Upper lobe of left lung (tissue), 6 donors: ENCODE measurements at regions not wholly inside any gene's neighbourhood (a gene's known extent, or its start where the extent isn't known, plus 50 kb on each side); places are given as distances from the start of the nearest gene placed in this dataset.

ENCODE experiments used
- ATAC-seq, 2 donors: fragments of 200-7000 bp; cut with Tn5 transposase; one replicate each; pipeline ENCODE4 v1.9.1; 2022; ENCODE audit warnings: mild to moderate bottlenecking in 2 of 2, moderate library complexity in 2 of 2; ENCODE audit not compliant: low FRiP score in 2 of 2
- DNase-seq, 2 donors: peaks; one replicate each; pipeline ENCODE4 v3.0.0-alpha.2; 2019 to 2020
- H3K27ac ChIP-seq, 4 donors: fragments of 200-600 bp; sonication (generic); one replicate each; pipeline ENCODE4 v1.5.1; 2016 to 2019
- H3K27me3 ChIP-seq, 4 donors: fragments of 200-600 bp; sonication (generic); one replicate each; pipeline ENCODE4 v1.5.1; 2017 to 2019
- H3K36me3 ChIP-seq, 4 donors: fragments of 200-600 bp; sonication (generic); one replicate each; pipeline ENCODE4 v1.5.1; 2016 to 2019
- H3K4me1 ChIP-seq, 4 donors: fragments of 200-600 bp; sonication (generic); one replicate each; pipeline ENCODE4 v1.5.1; 2018 to 2019
- H3K4me3 ChIP-seq, 4 donors: fragments of 200-600 bp; sonication (generic); one replicate each; pipeline ENCODE4 v1.5.1; 2017 to 2019; ENCODE audit warnings: mild to moderate bottlenecking in 2 of 4, moderate library complexity in 1 of 4
- H3K9me3 ChIP-seq, 4 donors: fragments of 200-600 bp; sonication (generic); one replicate each; pipeline ENCODE4 v1.5.1; 2018 to 2019
- EP300 ChIP-seq, 4 donors: sonication (generic); formaldehyde crosslinking; IDR thresholded peaks; one replicate each; pipeline ENCODE4 v1.5.1; 2017; ENCODE audit warnings: antibody characterized with exemption in 4 of 4, control low read depth in 2 of 4
- POLR2A ChIP-seq, 4 donors: fragments of 450-650 bp; IDR thresholded peaks; one replicate each; pipeline ENCODE4 v1.5.1; 2016 to 2017; ENCODE audit warnings: antibody characterized with exemption in 4 of 4, mild to moderate bottlenecking in 2 of 4
- POLR2AphosphoS5 ChIP-seq, 2 donors: sonication (generic); formaldehyde crosslinking; IDR thresholded peaks; one replicate each; pipeline ENCODE4 v1.5.1; 2017; ENCODE audit warnings: antibody characterized with exemption in 2 of 2
- WGBS, 2 donors: methylation state at CpG; one replicate each; pipeline ENCODE4 v1.1.5; 2017 to 2018; 5-methylcytosine and 5-hydroxymethylcytosine counted together
- TF ChIP-seq, protein P1 (sequence below), 6 experiments: fragments of 450-650 bp in 4 of 6; fragments of 200-600 bp in 2 of 6; sonication (generic) in 2 of 6; IDR thresholded peaks; one replicate each; pipeline ENCODE4 v1.5.1; 2016 to 2019; ENCODE audit warnings: antibody characterized with exemption in 6 of 6
- donor health status: DM: no; HTN: no; CAD: no; lungs with moderate emphysema.
- donor health status: DM: no; HTN: yes; CAD: no; lungs with severe emphysema.

DNA sequence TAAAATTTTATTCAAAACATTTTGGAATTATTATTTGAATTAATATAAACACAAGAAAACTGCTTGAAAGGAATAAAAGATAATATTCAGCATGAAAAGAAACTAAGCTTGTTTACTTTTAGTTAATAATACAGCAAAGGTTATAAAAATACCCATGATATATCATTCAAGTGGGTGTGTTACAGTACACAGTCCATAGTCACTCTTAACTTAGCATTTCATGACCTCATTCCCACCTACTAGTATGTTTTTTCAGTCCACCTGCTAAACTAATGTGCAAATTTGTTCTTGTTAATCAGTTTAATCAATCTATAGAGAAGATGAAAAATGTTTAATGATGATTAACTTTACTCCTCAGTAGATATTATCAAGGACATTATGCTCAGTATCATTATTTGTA, 841.4 kb upstream of the EPHA7 start:
- Histone ChIP-seq H3K36me3 (no peaks in the 10 kb centered on the region), H3K27ac (no peak overlapping the region), H3K4me1 (no peaks in the 10 kb centered on the region), H3K27me3 (no peaks in the 10 kb centered on the region), H3K4me3 (no peak overlapping the region), H3K9me3 (no peaks in the 10 kb centered on the region)
- no peak for DNase-seq
- TF ChIP-seq POLR2A (IDR thresholded peaks at IDR 0.05) (no peak), POLR2AphosphoS5 (IDR thresholded peaks at IDR 0.05) (no peak)
- TF ChIP-seq, protein P1, sequence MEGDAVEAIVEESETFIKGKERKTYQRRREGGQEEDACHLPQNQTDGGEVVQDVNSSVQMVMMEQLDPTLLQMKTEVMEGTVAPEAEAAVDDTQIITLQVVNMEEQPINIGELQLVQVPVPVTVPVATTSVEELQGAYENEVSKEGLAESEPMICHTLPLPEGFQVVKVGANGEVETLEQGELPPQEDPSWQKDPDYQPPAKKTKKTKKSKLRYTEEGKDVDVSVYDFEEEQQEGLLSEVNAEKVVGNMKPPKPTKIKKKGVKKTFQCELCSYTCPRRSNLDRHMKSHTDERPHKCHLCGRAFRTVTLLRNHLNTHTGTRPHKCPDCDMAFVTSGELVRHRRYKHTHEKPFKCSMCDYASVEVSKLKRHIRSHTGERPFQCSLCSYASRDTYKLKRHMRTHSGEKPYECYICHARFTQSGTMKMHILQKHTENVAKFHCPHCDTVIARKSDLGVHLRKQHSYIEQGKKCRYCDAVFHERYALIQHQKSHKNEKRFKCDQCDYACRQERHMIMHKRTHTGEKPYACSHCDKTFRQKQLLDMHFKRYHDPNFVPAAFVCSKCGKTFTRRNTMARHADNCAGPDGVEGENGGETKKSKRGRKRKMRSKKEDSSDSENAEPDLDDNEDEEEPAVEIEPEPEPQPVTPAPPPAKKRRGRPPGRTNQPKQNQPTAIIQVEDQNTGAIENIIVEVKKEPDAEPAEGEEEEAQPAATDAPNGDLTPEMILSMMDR (IDR thresholded peaks at IDR 0.05): no peak
- no peak for ATAC-seq

- ATAC-seq (no peak), DNase-seq (no peak)
- H3K4me1 ChIP-seq: no peaks in the 10 kb centered on the region
- H3K27me3 ChIP-seq: no peaks in the 10 kb centered on the region
- no peak for TF ChIP-seq EP300 (IDR thresholded peaks at IDR 0.05)
- TF ChIP-seq, protein P1 (IDR thresholded peaks at IDR 0.05): no peak
- TF ChIP-seq POLR2A (IDR thresholded peaks at IDR 0.05): no peak
- TF ChIP-seq POLR2AphosphoS5 (IDR thresholded peaks at IDR 0.05): no peak
- H3K27ac ChIP-seq: no peak overlapping the region
- no peaks in the 10 kb centered on the region for H3K36me3 ChIP-seq
- WGBS, 2 donors: 46 to 67% methylated on average over 1 of the region's 1 CpG
- no peak overlapping the region for H3K4me3 ChIP-seq
- no peaks in the 10 kb centered on the region for H3K9me3 ChIP-seq
Measured at GRCh38 chr6:94254689-94255088, 835.3 kb upstream of the EPHA7 start.

DNA sequence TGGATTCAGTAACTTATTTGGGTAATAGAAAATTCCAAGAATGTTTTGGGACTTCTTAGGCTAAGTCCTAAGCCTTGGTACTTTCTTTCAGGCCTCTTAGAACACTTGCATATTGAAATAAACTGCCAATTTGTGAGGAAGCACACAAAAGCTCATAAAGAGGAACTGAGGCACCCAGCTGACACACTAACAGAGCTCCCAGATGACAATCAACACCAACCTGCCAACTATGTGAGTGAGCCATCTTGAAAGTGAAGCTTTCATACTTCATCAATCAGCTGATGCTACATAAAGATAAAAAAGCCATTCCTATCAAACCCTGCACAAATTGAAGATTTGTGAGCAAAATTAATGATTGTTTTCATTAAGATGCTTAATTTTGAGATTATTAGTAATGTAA, 832.5 kb upstream of the EPHA7 start:
- DNase-seq (no peak), ATAC-seq (no peak)
- H3K9me3 ChIP-seq: no peaks in the 10 kb centered on the region
- H3K4me3 ChIP-seq: no peak overlapping the region
- TF ChIP-seq EP300 (IDR thresholded peaks at IDR 0.05) (no peak), POLR2AphosphoS5 (IDR thresholded peaks at IDR 0.05) (no peak), POLR2A (IDR thresholded peaks at IDR 0.05) (no peak)
- TF ChIP-seq, protein P1 (IDR thresholded peaks at IDR 0.05): no peak
- no peaks in the 10 kb centered on the region for H3K27me3 ChIP-seq
- no peak overlapping the region for H3K27ac ChIP-seq
- no peaks in the 10 kb centered on the region for H3K36me3 ChIP-seq
- no peaks in the 10 kb centered on the region for H3K4me1 ChIP-seq

DNA sequence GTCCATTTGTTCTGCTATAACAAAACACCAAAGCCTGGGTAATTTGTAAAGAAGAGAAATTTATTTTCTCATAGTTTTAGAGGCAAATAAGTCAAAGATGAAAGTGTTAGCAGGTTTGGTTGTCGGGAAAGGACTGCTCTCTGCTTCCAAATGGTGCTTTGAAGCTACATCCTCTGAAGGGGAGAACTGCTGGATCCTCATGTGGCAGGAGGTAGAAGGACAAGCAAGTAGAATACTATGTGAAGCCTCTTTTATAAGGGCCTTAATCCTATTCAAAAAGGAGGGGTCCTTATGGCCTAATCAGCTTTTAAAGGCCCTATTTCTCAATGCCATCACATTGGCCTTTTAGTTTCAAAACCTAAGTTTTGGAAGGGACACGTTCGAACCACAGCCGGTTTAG, 826.0 kb upstream of the EPHA7 start:
- no peak for ATAC-seq
- no peaks in the 10 kb centered on the region for H3K36me3 ChIP-seq
- TF ChIP-seq POLR2AphosphoS5 (IDR thresholded peaks at IDR 0.05): no peak
- no peak for TF ChIP-seq POLR2A (IDR thresholded peaks at IDR 0.05)
- TF ChIP-seq, protein P1 (IDR thresholded peaks at IDR 0.05): no peak
- no peak for TF ChIP-seq EP300 (IDR thresholded peaks at IDR 0.05)
- no peaks in the 10 kb centered on the region for H3K4me1 ChIP-seq
- no peaks in the 10 kb centered on the region for H3K27me3 ChIP-seq
- WGBS, 2 donors: 81 to 87% methylated on average over 4 of the region's 4 CpGs
- no peak for DNase-seq
- no peak overlapping the region for H3K4me3 ChIP-seq
- H3K27ac ChIP-seq: no peak overlapping the region
- no peaks in the 10 kb centered on the region for H3K9me3 ChIP-seq

- H3K4me1 ChIP-seq: no peaks in the 10 kb centered on the region
- ATAC-seq: no peak
- no peak overlapping the region for H3K4me3 ChIP-seq
- H3K36me3 ChIP-seq: no peaks in the 10 kb centered on the region
- TF ChIP-seq POLR2A (IDR thresholded peaks at IDR 0.05): no peak
- TF ChIP-seq POLR2AphosphoS5 (IDR thresholded peaks at IDR 0.05): no peak
- no peak for TF ChIP-seq EP300 (IDR thresholded peaks at IDR 0.05)
- TF ChIP-seq, protein P1 (IDR thresholded peaks at IDR 0.05): no peak
- H3K9me3 ChIP-seq: no peaks in the 10 kb centered on the region
- 19 to 20% methylated on average over 1 of the region's 1 CpG for WGBS, 2 donors
- no peak for DNase-seq
- no peaks in the 10 kb centered on the region for H3K27me3 ChIP-seq
- H3K27ac ChIP-seq: no peak overlapping the region
Measured at GRCh38 chr6:94238868-94239267, 819.5 kb upstream of the EPHA7 start.
